MG63 (cell line): ENCODE measurements at regions not wholly inside any gene's neighbourhood (a gene's known extent, or its start where the extent isn't known, plus 50 kb on each side); places are given as distances from the start of the nearest gene placed in this dataset.
"Not testable (repeated sequence)": the region's sequence is repeated elsewhere in the genome, so short reads cannot be mapped to it uniquely, and the experiment has no call there.

ENCODE experiments used
- DNase-seq: peaks from one replicate; pipeline ENCODE4 v3.0.0-alpha.2; 2020
- H3K27me3 ChIP-seq: fragments of 250-450 bp; sonication (Bioruptor Pico); 2 replicates; pipeline ENCODE4 v1.5.1; 2020; ENCODE audit warnings: mild to moderate bottlenecking, moderate library complexity
- H3K36me3 ChIP-seq: fragments of 250-450 bp; sonication (Bioruptor Pico); 2 replicates; pipeline ENCODE4 v1.5.1; 2020; ENCODE audit warnings: mild to moderate bottlenecking, moderate library complexity
- H3K4me3 ChIP-seq: fragments of 250-450 bp; sonication (Bioruptor Pico); 2 replicates; pipeline ENCODE4 v1.5.1; 2020; ENCODE audit warnings: mild to moderate bottlenecking, moderate library complexity
- H3K9me3 ChIP-seq: fragments of 250-450 bp; sonication (Bioruptor Pico); 2 replicates; pipeline ENCODE4 v1.5.1; 2020; ENCODE audit warnings: mild to moderate bottlenecking, moderate library complexity

GRCh38 chr1:101139821-101140718 is 96.7 kb upstream of the S1PR1 start:
- Histone ChIP-seq H3K27me3 (no peaks in the 10 kb centered on the region), H3K4me3 (no peak overlapping the region), H3K9me3 (no peaks in the 10 kb centered on the region), H3K36me3 (no peaks in the 10 kb centered on the region)
- no peak for DNase-seq

- Histone ChIP-seq H3K9me3 (no peaks in the 10 kb centered on the region), H3K4me3 (no peak overlapping the region), H3K27me3 (no peaks in the 10 kb centered on the region), H3K36me3 (no peaks in the 10 kb centered on the region)
- no peak for DNase-seq
These were observed 97.7 kb upstream of the S1PR1 start for GRCh38 chr1:101139130-101139529.

GRCh38 chr1:101137144-101138126 is 99.4 kb upstream of the S1PR1 start:
- Histone ChIP-seq H3K9me3 (no peaks in the 10 kb centered on the region), H3K36me3 (no peaks in the 10 kb centered on the region), H3K4me3 (no peak overlapping the region), H3K27me3 (no peaks in the 10 kb centered on the region)
- DNase-seq, result no peak

GRCh38 chr1:101136739-101137138 is 100.1 kb upstream of the S1PR1 start:
- no peaks in the 10 kb centered on the region for H3K9me3 ChIP-seq
- H3K27me3 ChIP-seq, result no peaks in the 10 kb centered on the region
- no peak overlapping the region for H3K4me3 ChIP-seq
- no peak for DNase-seq
- H3K36me3 ChIP-seq, result no peaks in the 10 kb centered on the region

GRCh38 chr1:101136271-101136670 is 100.5 kb upstream of the S1PR1 start:
- no peak overlapping the region for H3K4me3 ChIP-seq
- no peaks in the 10 kb centered on the region for H3K36me3 ChIP-seq
- no peaks in the 10 kb centered on the region for H3K9me3 ChIP-seq
- DNase-seq, result no peak
- H3K27me3 ChIP-seq, result no peaks in the 10 kb centered on the region

GRCh38 chr1:101135526-101135925 is 101.3 kb upstream of the S1PR1 start:
- no peaks in the 10 kb centered on the region for H3K36me3 ChIP-seq
- no peak overlapping the region for H3K4me3 ChIP-seq
- no peaks in the 10 kb centered on the region for H3K9me3 ChIP-seq
- DNase-seq, result no peak
- no peaks in the 10 kb centered on the region for H3K27me3 ChIP-seq

GRCh38 chr1:101131239-101131843 is 105.5 kb upstream of the S1PR1 start:
- Histone ChIP-seq H3K4me3 (no peak overlapping the region), H3K9me3 (no peaks in the 10 kb centered on the region), H3K27me3 (no peaks in the 10 kb centered on the region), H3K36me3 (no peaks in the 10 kb centered on the region)
- DNase-seq, result no peak

- no peaks in the 10 kb centered on the region for H3K36me3 ChIP-seq
- no peaks in the 10 kb centered on the region for H3K27me3 ChIP-seq
- no peak overlapping the region for H3K4me3 ChIP-seq
- no peaks in the 10 kb centered on the region for H3K9me3 ChIP-seq
- DNase-seq, result no peak
These were observed 105.1 kb upstream of the DPH5 start for GRCh38 chr1:101130673-101131072.

- Histone ChIP-seq H3K27me3 (no peaks in the 10 kb centered on the region), H3K36me3 (no peaks in the 10 kb centered on the region), H3K9me3 (no peaks in the 10 kb centered on the region), H3K4me3 (no peak overlapping the region)
- DNase-seq, result no peak
These were observed 103.3 kb upstream of the DPH5 start for GRCh38 chr1:101128846-101129245.

GRCh38 chr1:101128211-101128727 is 102.7 kb upstream of the DPH5 start:
- Histone ChIP-seq H3K27me3 (no peaks in the 10 kb centered on the region), H3K36me3 (no peaks in the 10 kb centered on the region), H3K9me3 (no peaks in the 10 kb centered on the region), H3K4me3 (no peak overlapping the region)
- no peak for DNase-seq

- no peaks in the 10 kb centered on the region for H3K36me3 ChIP-seq
- no peak overlapping the region for H3K4me3 ChIP-seq
- DNase-seq, result no peak
- H3K27me3 ChIP-seq, result no peaks in the 10 kb centered on the region
- no peaks in the 10 kb centered on the region for H3K9me3 ChIP-seq
These were observed 98.8 kb upstream of the DPH5 start for GRCh38 chr1:101124405-101124804.

GRCh38 chr1:101123904-101124303 is 98.3 kb upstream of the DPH5 start:
- DNase-seq, H3K4me3 ChIP-seq, H3K36me3 ChIP-seq, H3K27me3 ChIP-seq, H3K9me3 ChIP-seq: not testable (repeated sequence)

GRCh38 chr1:101122452-101123166 is 97.0 kb upstream of the DPH5 start:
- Histone ChIP-seq H3K9me3 (no peaks in the 10 kb centered on the region), H3K36me3 (no peaks in the 10 kb centered on the region), H3K27me3 (no peaks in the 10 kb centered on the region), H3K4me3 (no peak overlapping the region)
- no peak for DNase-seq

GRCh38 chr1:101121975-101122374 is 96.4 kb upstream of the DPH5 start:
- Histone ChIP-seq H3K36me3 (no peaks in the 10 kb centered on the region), H3K9me3 (no peaks in the 10 kb centered on the region), H3K27me3 (no peaks in the 10 kb centered on the region), H3K4me3 (no peak overlapping the region)
- no peak for DNase-seq

- Histone ChIP-seq H3K9me3 (no peaks in the 10 kb centered on the region), H3K27me3 (no peaks in the 10 kb centered on the region), H3K36me3 (no peaks in the 10 kb centered on the region), H3K4me3 (no peak overlapping the region)
- DNase-seq, result no peak
These were observed 95.9 kb upstream of the DPH5 start for GRCh38 chr1:101121504-101121903.

GRCh38 chr1:101120868-101121267 is 95.3 kb upstream of the DPH5 start:
- Histone ChIP-seq H3K9me3 (no peaks in the 10 kb centered on the region), H3K27me3 (no peaks in the 10 kb centered on the region), H3K4me3 (no peak overlapping the region), H3K36me3 (no peaks in the 10 kb centered on the region)
- no peak for DNase-seq
